UCSD-AML1 (cell line): ENCODE measurements at regions not wholly inside any gene's neighbourhood (a gene's known extent, or its start where the extent isn't known, plus 50 kb on each side); places are given as distances from the start of the nearest gene placed in this dataset.
"Not testable (repeated sequence)": the region's sequence is repeated elsewhere in the genome, so short reads cannot be mapped to it uniquely, and the experiment has no call there.

Experiments used
- DNase-seq: peaks from one replicate; lab custom pipeline; 2025; ENCODE audit not compliant: unreplicated experiment; lab: John Stamatoyannopoulos, UW

GRCh38 chr3:152891678-152892077, 56.7 kb downstream of the P2RY1 start:
- DNase-seq = no peak

GRCh38 chr3:152892446-152892845, 57.5 kb downstream of the P2RY1 start:
- no peak for DNase-seq

- no peak for DNase-seq
Observed at GRCh38 chr3:152893647-152894046, 58.7 kb downstream of the P2RY1 start.

GRCh38 chr3:152899306-152899705, 64.4 kb downstream of the P2RY1 start:
- no peak for DNase-seq

- DNase-seq = no peak
Observed at GRCh38 chr3:152902141-152902669, 67.3 kb downstream of the P2RY1 start.

- no peak for DNase-seq
Observed at GRCh38 chr3:152905631-152906030, 70.7 kb downstream of the P2RY1 start.

- DNase-seq = peak; percentile 14
Observed at GRCh38 chr3:152909180-152909883, 74.4 kb downstream of the P2RY1 start.

- DNase-seq = no peak
Observed at GRCh38 chr3:152910211-152910610, 75.3 kb downstream of the P2RY1 start.

- no peak for DNase-seq
Observed at GRCh38 chr3:152910966-152911365, 76.0 kb downstream of the P2RY1 start.

- not testable (repeated sequence) for DNase-seq
Observed at GRCh38 chr3:152914743-152915142, 79.8 kb downstream of the P2RY1 start.

GRCh38 chr3:152915695-152916094, 80.8 kb downstream of the P2RY1 start:
- DNase-seq = no peak

GRCh38 chr3:152916753-152917279, 81.9 kb downstream of the P2RY1 start:
- no peak for DNase-seq

- DNase-seq = no peak
Observed at GRCh38 chr3:152921351-152921750, 86.4 kb downstream of the P2RY1 start.

GRCh38 chr3:152922554-152922953, 87.6 kb downstream of the P2RY1 start:
- DNase-seq = no peak

- DNase-seq = no peak
Observed at GRCh38 chr3:152927131-152927530, 92.2 kb downstream of the P2RY1 start.

- DNase-seq = no peak
Observed at GRCh38 chr3:152930516-152930915, 95.6 kb downstream of the P2RY1 start.

GRCh38 chr3:152937234-152937633, 102.3 kb downstream of the P2RY1 start:
- DNase-seq = no peak

- DNase-seq = no peak
Observed at GRCh38 chr3:152938974-152939636, 104.2 kb downstream of the P2RY1 start.

GRCh38 chr3:152941859-152942258, 106.9 kb downstream of the P2RY1 start:
- no peak for DNase-seq

- DNase-seq = no peak
Observed at GRCh38 chr3:152942366-152942765, 107.4 kb downstream of the P2RY1 start.

GRCh38 chr3:152943645-152944044, 108.7 kb downstream of the P2RY1 start:
- peak; percentile 12 for DNase-seq

GRCh38 chr3:152944671-152945070, 109.7 kb downstream of the P2RY1 start:
- no peak for DNase-seq
